Gastroesophageal sphincter (tissue), 4 donors: ENCODE measurements at regions not wholly inside any gene's neighbourhood (a gene's known extent, or its start where the extent isn't known, plus 50 kb on each side); places are given as distances from the start of the nearest gene placed in this dataset.

Experiments
- ATAC-seq: fragments of 150-250 bp; one replicate; pipeline ENCODE4 v1.9.1; 2016; ENCODE audit warnings: mild to moderate bottlenecking, moderate library complexity
- H3K27ac ChIP-seq, 4 donors: fragments of 200-600 bp; sonication (generic) in 3 of 4; 1 replicate in 3 of 4; 2 replicates in 1 of 4; pipeline ENCODE4 v1.5.1; 2016 to 2019
- H3K27me3 ChIP-seq: fragments of 200-600 bp; sonication (generic); one replicate; pipeline ENCODE4 v1.5.1; 2019
- H3K36me3 ChIP-seq, 2 donors: fragments of 200-600 bp; sonication (generic); one replicate each; pipeline ENCODE4 v1.5.1; 2019; ENCODE audit warnings: control low read depth in 1 of 2
- H3K4me1 ChIP-seq, 3 donors: fragments of 200-600 bp; sonication (generic); 1 replicate in 2 of 3; 2 replicates in 1 of 3; pipeline ENCODE4 v1.5.1; 2016 to 2019; ENCODE audit warnings: control low read depth in 2 of 3
- H3K4me3 ChIP-seq, 2 donors: fragments of 200-600 bp; sonication (generic); one replicate each; pipeline ENCODE4 v1.5.1; 2019; ENCODE audit warnings: mild to moderate bottlenecking in 1 of 2, moderate library complexity in 1 of 2
- H3K9me3 ChIP-seq, 3 donors: fragments of 200-600 bp; sonication (generic); one replicate each; pipeline ENCODE4 v1.5.1; 2017 to 2019; ENCODE audit warnings: control low read depth in 2 of 3
- EP300 ChIP-seq: sonication (generic); formaldehyde crosslinking; IDR thresholded peaks from one replicate; pipeline ENCODE4 v1.6.1; 2017; ENCODE audit warnings: antibody characterized with exemption, mild to moderate bottlenecking
- POLR2A ChIP-seq, 2 donors: fragments of 450-650 bp; IDR thresholded peaks; one replicate each; pipeline ENCODE4 v1.6.1; 2017; ENCODE audit warnings: antibody characterized with exemption in 2 of 2, mild to moderate bottlenecking in 2 of 2, moderate library complexity in 1 of 2
- POLR2AphosphoS5 ChIP-seq: sonication (generic); formaldehyde crosslinking; IDR thresholded peaks from one replicate; pipeline ENCODE4 v1.6.1; 2017; ENCODE audit warnings: antibody characterized with exemption
- WGBS, 2 donors: methylation state at CpG; one replicate each; pipeline ENCODE4 v1.1.5; 2018; ENCODE audit warnings: low coverage in 1 of 2; 5-methylcytosine and 5-hydroxymethylcytosine counted together
- TF ChIP-seq, protein P1 (sequence below), 4 experiments: fragments of 200-600 bp in 2 of 4; fragments of 450-650 bp in 2 of 4; sonication (generic) in 1 of 4; IDR thresholded peaks; one replicate each; pipeline ENCODE4 v1.5.1; 2017 to 2019; ENCODE audit warnings: antibody characterized with exemption in 4 of 4, mild to moderate bottlenecking in 2 of 4, moderate library complexity in 2 of 4

DNA sequence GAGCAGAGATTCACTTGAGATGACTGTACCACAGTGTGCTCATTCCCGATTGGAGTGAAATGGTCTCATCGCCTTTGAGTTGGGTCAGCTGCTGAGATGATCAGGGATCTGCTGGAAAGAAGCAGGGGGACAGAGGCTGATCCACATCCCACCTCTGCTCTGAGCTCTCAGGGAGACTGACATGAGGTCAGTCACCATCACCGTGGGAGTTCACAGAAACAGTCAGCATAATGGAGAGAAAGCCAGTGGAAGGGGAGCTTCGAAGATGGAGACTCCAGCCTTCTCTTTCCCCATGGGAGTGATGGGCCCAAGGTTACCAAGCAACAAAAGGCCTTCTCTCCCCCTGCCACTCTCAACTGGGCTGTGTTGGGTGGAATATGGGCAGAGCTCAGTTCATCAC lies 276.4 kb downstream of the CDK5RAP2 start:
- Histone ChIP-seq H3K4me3 (no peak overlapping the region), H3K4me1 (no peaks in the 10 kb centered on the region), H3K36me3 (no peaks in the 10 kb centered on the region), H3K9me3 (no peaks in the 10 kb centered on the region), H3K27me3 (no peaks in the 10 kb centered on the region), H3K27ac (no peak overlapping the region)
- 100% methylated on average over 2 of the region's 4 CpGs; no CpG with 5 or more reads in 1 of the 2 donors for WGBS, 2 donors
- TF ChIP-seq POLR2A (IDR thresholded peaks at IDR 0.05) = no peak
- no peak for ATAC-seq

DNA sequence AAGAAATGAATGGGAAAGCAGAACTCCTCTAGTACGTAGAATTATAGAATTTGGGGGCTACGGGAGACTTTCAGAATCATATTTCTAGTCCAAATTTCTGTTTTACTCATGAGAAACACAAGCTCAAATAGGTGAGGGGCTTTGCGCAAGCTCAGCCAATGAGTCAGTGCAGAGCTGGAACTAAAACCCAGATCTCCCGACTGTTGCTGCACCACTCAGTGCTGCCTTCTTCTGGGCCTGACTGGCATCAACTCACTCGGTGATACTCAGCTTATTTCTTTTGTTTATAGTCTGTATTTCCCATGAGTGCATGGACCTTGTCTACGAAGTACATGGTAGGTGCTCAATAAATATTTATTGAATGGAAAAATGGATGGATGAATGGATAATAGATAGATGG lies 280.2 kb downstream of the CDK5RAP2 start:
- no peaks in the 10 kb centered on the region for H3K36me3 ChIP-seq
- TF ChIP-seq POLR2AphosphoS5 = no peak
- TF ChIP-seq, protein P1, sequence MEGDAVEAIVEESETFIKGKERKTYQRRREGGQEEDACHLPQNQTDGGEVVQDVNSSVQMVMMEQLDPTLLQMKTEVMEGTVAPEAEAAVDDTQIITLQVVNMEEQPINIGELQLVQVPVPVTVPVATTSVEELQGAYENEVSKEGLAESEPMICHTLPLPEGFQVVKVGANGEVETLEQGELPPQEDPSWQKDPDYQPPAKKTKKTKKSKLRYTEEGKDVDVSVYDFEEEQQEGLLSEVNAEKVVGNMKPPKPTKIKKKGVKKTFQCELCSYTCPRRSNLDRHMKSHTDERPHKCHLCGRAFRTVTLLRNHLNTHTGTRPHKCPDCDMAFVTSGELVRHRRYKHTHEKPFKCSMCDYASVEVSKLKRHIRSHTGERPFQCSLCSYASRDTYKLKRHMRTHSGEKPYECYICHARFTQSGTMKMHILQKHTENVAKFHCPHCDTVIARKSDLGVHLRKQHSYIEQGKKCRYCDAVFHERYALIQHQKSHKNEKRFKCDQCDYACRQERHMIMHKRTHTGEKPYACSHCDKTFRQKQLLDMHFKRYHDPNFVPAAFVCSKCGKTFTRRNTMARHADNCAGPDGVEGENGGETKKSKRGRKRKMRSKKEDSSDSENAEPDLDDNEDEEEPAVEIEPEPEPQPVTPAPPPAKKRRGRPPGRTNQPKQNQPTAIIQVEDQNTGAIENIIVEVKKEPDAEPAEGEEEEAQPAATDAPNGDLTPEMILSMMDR (IDR thresholded peaks at IDR 0.05) = no peak
- no peak for TF ChIP-seq EP300
- TF ChIP-seq POLR2A (IDR thresholded peaks at IDR 0.05) = no peak
- no peaks in the 10 kb centered on the region for H3K9me3 ChIP-seq
- H3K27ac ChIP-seq = no peak overlapping the region
- ATAC-seq = no peak
- H3K27me3 ChIP-seq = no peaks in the 10 kb centered on the region
- 67 to 72% methylated on average over 6 of the region's 6 CpGs for WGBS, 2 donors
- H3K4me3 ChIP-seq = no peak overlapping the region
- H3K4me1 ChIP-seq = no peaks in the 10 kb centered on the region

DNA sequence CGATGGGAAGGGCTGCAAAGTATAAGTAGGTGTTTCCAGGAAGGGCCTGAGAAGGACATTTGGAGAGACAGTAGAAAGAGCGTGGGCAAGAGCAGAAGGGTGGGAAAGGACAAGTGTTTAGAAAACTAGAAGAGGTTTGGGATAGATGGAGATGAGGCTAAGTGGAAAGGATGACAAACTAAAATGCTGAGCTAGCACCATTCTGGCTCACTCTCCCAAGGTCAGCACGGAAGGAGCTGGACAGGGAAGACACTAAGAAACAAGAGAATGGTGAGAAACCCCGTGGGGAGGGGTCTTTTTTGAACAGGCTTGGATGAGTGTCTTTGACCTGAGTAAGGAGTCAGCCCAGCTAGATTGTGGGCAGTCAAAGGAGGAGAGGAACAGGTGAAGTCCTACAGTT lies 286.0 kb downstream of the CDK5RAP2 start:
- no peak for TF ChIP-seq EP300
- TF ChIP-seq, protein P1 (IDR thresholded peaks at IDR 0.05) = no peak
- TF ChIP-seq POLR2A (IDR thresholded peaks at IDR 0.05) = no peak
- TF ChIP-seq POLR2AphosphoS5 = no peak
- no peak overlapping the region for H3K27ac ChIP-seq
- no peak for ATAC-seq
- H3K4me1 ChIP-seq = no peaks in the 10 kb centered on the region
- H3K4me3 ChIP-seq = no peak overlapping the region
- no peaks in the 10 kb centered on the region for H3K36me3 ChIP-seq
- no peaks in the 10 kb centered on the region for H3K9me3 ChIP-seq
- no peaks in the 10 kb centered on the region for H3K27me3 ChIP-seq
- 56 to 73% methylated on average over 4 of the region's 4 CpGs for WGBS, 2 donors

DNA sequence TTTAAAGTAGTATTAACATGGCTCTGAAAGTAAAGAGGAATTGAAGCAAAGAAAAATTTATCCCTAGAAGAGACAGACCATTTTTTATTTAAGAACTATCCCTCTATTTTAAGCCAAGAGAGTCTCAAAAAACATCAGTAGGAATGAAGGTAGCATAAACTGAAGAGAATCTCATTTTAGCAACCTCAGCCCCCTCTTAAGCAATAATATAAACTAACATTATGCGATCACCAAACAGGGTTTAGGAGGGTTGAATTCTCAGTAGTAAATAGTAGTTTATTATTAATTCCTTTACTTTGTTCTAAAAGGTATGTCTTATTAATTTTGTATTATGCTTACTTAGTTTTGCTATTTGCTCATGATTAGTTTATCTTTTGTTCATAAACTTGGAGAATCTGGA lies 287.4 kb downstream of the CDK5RAP2 start:
- Histone ChIP-seq H3K9me3 (no peaks in the 10 kb centered on the region), H3K27me3 (no peaks in the 10 kb centered on the region), H3K4me3 (no peak overlapping the region), H3K36me3 (no peaks in the 10 kb centered on the region), H3K27ac (no peak overlapping the region), H3K4me1 (no peaks in the 10 kb centered on the region)
- WGBS, 2 donors = 0% methylated on average over 1 of the region's 1 CpG
- no peak for ATAC-seq
- TF ChIP-seq POLR2AphosphoS5 (no peak), POLR2A (IDR thresholded peaks at IDR 0.05) (no peak), EP300 (no peak)
- TF ChIP-seq, protein P1 (IDR thresholded peaks at IDR 0.05) = no peak

DNA sequence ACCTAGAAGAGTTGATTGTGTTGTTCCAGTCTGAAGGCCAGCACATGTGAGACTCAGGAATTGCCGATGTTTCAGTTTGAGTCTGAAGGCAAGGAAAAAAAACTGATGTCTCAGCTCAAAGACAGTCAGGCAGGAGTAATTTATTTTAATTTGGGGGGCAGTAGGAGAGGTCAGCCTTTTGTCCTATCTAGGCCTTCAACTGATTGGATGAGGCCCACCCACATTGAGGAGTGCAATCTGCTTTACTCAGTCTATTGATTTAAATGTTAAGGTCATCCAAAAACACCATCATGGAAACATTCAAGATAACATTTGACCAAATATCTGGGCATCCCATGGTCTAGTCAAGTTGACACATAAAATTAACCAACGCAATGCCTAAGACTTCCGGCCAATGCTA lies 288.9 kb downstream of the CDK5RAP2 start:
- TF ChIP-seq POLR2A (IDR thresholded peaks at IDR 0.05) (no peak), POLR2AphosphoS5 (no peak), EP300 (no peak)
- TF ChIP-seq, protein P1 (IDR thresholded peaks at IDR 0.05) = no peak
- ATAC-seq = no peak
- H3K4me1 ChIP-seq = no peaks in the 10 kb centered on the region
- H3K27me3 ChIP-seq = no peaks in the 10 kb centered on the region
- 72 to 89% methylated on average over 3 of the region's 3 CpGs for WGBS, 2 donors
- no peaks in the 10 kb centered on the region for H3K36me3 ChIP-seq
- no peak overlapping the region for H3K4me3 ChIP-seq
- no peaks in the 10 kb centered on the region for H3K9me3 ChIP-seq
- no peak overlapping the region for H3K27ac ChIP-seq
